Liver (tissue), 2 donors: ENCODE measurements at regions not wholly inside any gene's neighbourhood (a gene's known extent, or its start where the extent isn't known, plus 50 kb on each side); places are given as distances from the start of the nearest gene placed in this dataset.

ENCODE experiments used
- FOXA1 ChIP-seq: IDR thresholded peaks from 2 replicates; pipeline ENCODE4 v1.6.1; 2016; ENCODE audit warnings: antibody characterized with exemption
- TF ChIP-seq, protein P1 (sequence below): fragments of 150-350 bp; IDR thresholded peaks from 2 replicates; pipeline ENCODE4 v1.5.1; 2017; ENCODE audit warnings: improper control_type of control experiment, low read depth, low read length; ENCODE audit not compliant: missing input control
- donor health status: healthy.

DNA sequence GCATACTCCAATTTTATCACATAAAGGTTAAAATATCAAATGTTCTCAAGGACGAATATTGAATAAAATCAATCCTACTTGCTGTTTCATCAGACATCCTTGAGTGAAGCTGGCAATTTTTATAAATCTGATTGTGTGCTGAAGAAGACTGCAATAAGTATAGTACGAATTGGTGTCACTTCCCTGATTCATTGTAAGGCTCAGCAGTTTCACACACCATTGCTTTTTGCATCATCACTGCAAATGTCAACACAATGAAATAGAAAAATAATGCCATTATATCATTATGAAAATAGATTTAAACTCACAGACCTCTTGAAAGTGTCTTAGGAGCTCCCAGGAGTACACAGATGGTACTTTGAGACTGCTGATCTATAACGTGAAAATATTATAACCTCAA, 172.5 kb downstream of the ANKRD50 start:
- no peak for TF ChIP-seq FOXA1
- TF ChIP-seq, protein P1, sequence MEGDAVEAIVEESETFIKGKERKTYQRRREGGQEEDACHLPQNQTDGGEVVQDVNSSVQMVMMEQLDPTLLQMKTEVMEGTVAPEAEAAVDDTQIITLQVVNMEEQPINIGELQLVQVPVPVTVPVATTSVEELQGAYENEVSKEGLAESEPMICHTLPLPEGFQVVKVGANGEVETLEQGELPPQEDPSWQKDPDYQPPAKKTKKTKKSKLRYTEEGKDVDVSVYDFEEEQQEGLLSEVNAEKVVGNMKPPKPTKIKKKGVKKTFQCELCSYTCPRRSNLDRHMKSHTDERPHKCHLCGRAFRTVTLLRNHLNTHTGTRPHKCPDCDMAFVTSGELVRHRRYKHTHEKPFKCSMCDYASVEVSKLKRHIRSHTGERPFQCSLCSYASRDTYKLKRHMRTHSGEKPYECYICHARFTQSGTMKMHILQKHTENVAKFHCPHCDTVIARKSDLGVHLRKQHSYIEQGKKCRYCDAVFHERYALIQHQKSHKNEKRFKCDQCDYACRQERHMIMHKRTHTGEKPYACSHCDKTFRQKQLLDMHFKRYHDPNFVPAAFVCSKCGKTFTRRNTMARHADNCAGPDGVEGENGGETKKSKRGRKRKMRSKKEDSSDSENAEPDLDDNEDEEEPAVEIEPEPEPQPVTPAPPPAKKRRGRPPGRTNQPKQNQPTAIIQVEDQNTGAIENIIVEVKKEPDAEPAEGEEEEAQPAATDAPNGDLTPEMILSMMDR: no peak
